GM12874 (cell line): ENCODE measurements at regions not wholly inside any gene's neighbourhood (a gene's known extent, or its start where the extent isn't known, plus 50 kb on each side); places are given as distances from the start of the nearest gene placed in this dataset.

ENCODE experiments used
- TF ChIP-seq, protein P1 (sequence below): IDR thresholded peaks from 2 replicates; pipeline ENCODE4 v1.5.1; 2011; ENCODE audit warnings: low read depth, mild to moderate bottlenecking, control low read depth, low read length, moderate library complexity; ENCODE audit not compliant: insufficient read depth

DNA sequence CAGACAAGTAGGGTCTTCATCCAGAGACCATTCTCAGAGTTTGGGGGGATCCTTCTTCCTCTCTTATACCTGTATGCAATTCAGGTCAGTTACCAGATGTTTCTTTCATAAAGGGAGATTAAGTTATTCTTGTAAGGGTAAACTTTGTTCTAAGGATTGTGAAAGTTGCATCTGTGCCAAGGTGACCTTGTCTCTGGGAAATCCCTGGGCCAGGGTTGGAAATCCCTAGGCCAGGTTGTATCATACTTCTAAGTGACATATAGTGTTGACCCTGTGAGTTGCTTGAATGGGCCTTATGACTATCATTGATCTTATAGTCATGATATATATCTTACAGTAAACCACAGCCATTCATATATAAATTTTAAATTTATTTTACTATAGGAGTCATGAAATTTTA is 436.9 kb downstream of the RMST start:
- TF ChIP-seq, protein P1, sequence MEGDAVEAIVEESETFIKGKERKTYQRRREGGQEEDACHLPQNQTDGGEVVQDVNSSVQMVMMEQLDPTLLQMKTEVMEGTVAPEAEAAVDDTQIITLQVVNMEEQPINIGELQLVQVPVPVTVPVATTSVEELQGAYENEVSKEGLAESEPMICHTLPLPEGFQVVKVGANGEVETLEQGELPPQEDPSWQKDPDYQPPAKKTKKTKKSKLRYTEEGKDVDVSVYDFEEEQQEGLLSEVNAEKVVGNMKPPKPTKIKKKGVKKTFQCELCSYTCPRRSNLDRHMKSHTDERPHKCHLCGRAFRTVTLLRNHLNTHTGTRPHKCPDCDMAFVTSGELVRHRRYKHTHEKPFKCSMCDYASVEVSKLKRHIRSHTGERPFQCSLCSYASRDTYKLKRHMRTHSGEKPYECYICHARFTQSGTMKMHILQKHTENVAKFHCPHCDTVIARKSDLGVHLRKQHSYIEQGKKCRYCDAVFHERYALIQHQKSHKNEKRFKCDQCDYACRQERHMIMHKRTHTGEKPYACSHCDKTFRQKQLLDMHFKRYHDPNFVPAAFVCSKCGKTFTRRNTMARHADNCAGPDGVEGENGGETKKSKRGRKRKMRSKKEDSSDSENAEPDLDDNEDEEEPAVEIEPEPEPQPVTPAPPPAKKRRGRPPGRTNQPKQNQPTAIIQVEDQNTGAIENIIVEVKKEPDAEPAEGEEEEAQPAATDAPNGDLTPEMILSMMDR, result no peak

DNA sequence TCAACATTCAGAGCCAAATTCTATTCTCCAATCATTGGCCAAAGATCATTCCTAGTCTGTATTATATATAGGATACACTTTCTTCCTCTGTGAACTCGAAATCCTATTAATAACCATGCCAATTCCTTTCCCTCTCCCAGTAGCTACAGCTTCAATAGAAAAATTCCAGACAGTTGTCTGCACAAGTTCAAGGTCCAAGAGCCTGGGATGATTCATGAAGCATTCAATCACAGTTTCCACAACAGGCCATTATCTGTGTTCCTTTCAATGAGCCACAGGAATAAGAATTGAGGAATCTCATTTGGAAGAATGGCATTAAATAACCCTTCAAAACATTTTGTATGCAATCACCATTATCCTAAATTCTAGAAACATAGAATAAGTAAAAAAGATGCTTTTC is 437.4 kb downstream of the RMST start:
- TF ChIP-seq, protein P1, result no peak

DNA sequence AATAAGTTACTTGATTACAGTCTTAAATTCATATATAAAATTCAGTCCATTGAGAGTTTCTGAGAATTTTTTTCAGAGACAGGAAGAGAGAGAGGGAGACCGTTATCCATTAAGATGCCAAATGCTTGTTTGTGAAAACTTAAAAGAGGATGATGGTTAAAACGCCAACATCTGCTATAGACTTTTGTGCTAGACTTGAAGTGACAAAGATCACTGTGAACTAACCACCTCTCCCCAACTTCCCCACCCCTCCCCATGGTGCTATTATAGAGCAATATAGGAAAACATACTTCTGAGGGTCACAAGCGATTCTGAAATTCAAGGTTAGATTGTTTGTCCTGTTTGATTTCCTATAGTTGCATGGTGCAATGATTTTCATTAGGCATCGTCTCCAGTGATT is 440.8 kb downstream of the RMST start:
- TF ChIP-seq, protein P1, result no peak

GRCh38 chr12:97907504-97907903 is 444.9 kb downstream of the RMST start:
- TF ChIP-seq, protein P1, result no peak

GRCh38 chr12:97910559-97910958 is 448.0 kb downstream of the RMST start:
- TF ChIP-seq, protein P1, result no peak

DNA sequence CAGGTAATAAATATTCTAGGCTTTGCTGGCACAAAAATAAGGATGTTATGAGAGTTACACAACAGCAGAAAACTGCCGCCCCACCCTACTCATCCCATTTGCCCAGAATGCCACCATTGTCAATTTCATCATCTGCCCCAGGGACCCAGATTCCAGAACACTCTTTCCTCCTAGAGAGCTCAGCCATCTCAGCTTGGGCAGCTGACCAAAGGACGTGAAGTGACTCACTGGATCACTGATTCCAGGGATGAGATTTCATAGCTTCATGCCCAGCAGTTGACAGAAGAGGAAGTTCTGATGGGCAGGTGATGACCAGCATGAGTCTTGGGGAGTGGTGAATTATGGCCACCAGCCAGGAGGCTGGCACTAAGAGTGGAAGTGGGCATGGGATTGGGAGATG is 450.3 kb downstream of the RMST start:
- TF ChIP-seq, protein P1, result no peak

- TF ChIP-seq, protein P1, result no peak
These were observed 459.5 kb downstream of the RMST start for GRCh38 chr12:97921979-97922722.
